HFFc6 (cell line): ENCODE measurements at regions not wholly inside any gene's neighbourhood (a gene's known extent, or its start where the extent isn't known, plus 50 kb on each side); places are given as distances from the start of the nearest gene placed in this dataset.

Experiments
- DNase-seq: peaks from one replicate; pipeline ENCODE4 v3.0.0-alpha.2; 2018
- H3K27ac Mint-ChIP-seq: 2 replicates; pipeline ENCODE4 v1.8.0; 2020; ENCODE audit warnings: mild to moderate bottlenecking, mixed read lengths
- H3K27me3 Mint-ChIP-seq: 2 replicates; pipeline ENCODE4 v1.8.0; 2021; ENCODE audit warnings: mild to moderate bottlenecking, moderate library complexity, mixed read lengths; ENCODE audit not compliant: insufficient read depth
- H3K36me3 Mint-ChIP-seq: 2 replicates; pipeline ENCODE4 v1.8.0; 2021; ENCODE audit warnings: low read depth, mixed read lengths
- H3K4me1 Mint-ChIP-seq: 2 replicates; pipeline ENCODE4 v1.8.0; 2020; ENCODE audit warnings: low read depth, mixed read lengths
- H3K4me3 Mint-ChIP-seq: 2 replicates; pipeline ENCODE4 v1.8.0; 2020; ENCODE audit warnings: mild to moderate bottlenecking, moderate library complexity, mixed read lengths
- H3K9me3 Mint-ChIP-seq: 2 replicates; pipeline ENCODE4 v1.8.0; 2020; ENCODE audit warnings: mild to moderate bottlenecking, mixed read lengths
- CTCF ChIP-seq: fragments of 200-600 bp; sonication (generic); IDR thresholded peaks from 2 replicates; pipeline ENCODE4 v1.5.0; 2021; ENCODE audit warnings: antibody characterized with exemption, mild to moderate bottlenecking

- peaks cover 2% of the 10 kb centered on the region; the same call in 1 of the 2 replicates for H3K27me3 Mint-ChIP-seq
- peaks cover 12% of the 10 kb centered on the region for H3K4me1 Mint-ChIP-seq
- H3K4me3 Mint-ChIP-seq = no peak overlapping the region
- H3K36me3 Mint-ChIP-seq = no peaks in the 10 kb centered on the region
- H3K27ac Mint-ChIP-seq = no peak overlapping the region
- TF ChIP-seq CTCF = no peak
- DNase-seq = no peak
- no peaks in the 10 kb centered on the region for H3K9me3 Mint-ChIP-seq
Measured at GRCh38 chr9:79240774-79241173, 331.0 kb upstream of the TLE4 start.

GRCh38 chr9:79242489-79242888, 329.3 kb upstream of the TLE4 start:
- Mint-ChIP-seq H3K9me3 (no peaks in the 10 kb centered on the region), H3K4me3 (no peak overlapping the region), H3K4me1 (peaks cover 6% of the 10 kb centered on the region; the same call in 1 of the 2 replicates), H3K36me3 (no peaks in the 10 kb centered on the region), H3K27ac (no peak overlapping the region), H3K27me3 (peaks cover 2% of the 10 kb centered on the region; the same call in 1 of the 2 replicates)
- DNase-seq = no peak
- no peak for TF ChIP-seq CTCF

- Mint-ChIP-seq H3K27me3 (no peaks in the 10 kb centered on the region), H3K36me3 (no peaks in the 10 kb centered on the region), H3K4me1 (peaks cover 9% of the 10 kb centered on the region; the same call in 1 of the 2 replicates), H3K27ac (no peak overlapping the region), H3K9me3 (no peaks in the 10 kb centered on the region), H3K4me3 (no peak overlapping the region)
- no peak for TF ChIP-seq CTCF
- no peak for DNase-seq
Measured at GRCh38 chr9:79246170-79246569, 325.6 kb upstream of the TLE4 start.

- Mint-ChIP-seq H3K27ac (no peak overlapping the region), H3K9me3 (no peaks in the 10 kb centered on the region)
- no peak for TF ChIP-seq CTCF
Measured at GRCh38 chr9:79247021-79247420, 324.7 kb upstream of the TLE4 start.

GRCh38 chr9:79250806-79251205, 321.0 kb upstream of the TLE4 start:
- no peak for DNase-seq
- Mint-ChIP-seq H3K36me3 (0 out of 2 replicates have a peak, but pooled peaks cover 3% of the 10 kb centered on the region), H3K4me3 (no peak overlapping the region), H3K27me3 (no peaks in the 10 kb centered on the region), H3K4me1 (peaks cover 9% of the 10 kb centered on the region; the same call in 1 of the 2 replicates), H3K27ac (no peak overlapping the region), H3K9me3 (no peaks in the 10 kb centered on the region)
- no peak for TF ChIP-seq CTCF

More at GRCh38 chr9:79247021-79247420, 324.7 kb upstream of the TLE4 start:
- H3K27me3 Mint-ChIP-seq = no peaks in the 10 kb centered on the region
- peaks cover 9% of the 10 kb centered on the region; the same call in 1 of the 2 replicates for H3K4me1 Mint-ChIP-seq
- 0 out of 2 replicates have a peak, but pooled peaks cover 2% of the 10 kb centered on the region for H3K36me3 Mint-ChIP-seq
- DNase-seq = no peak
- H3K4me3 Mint-ChIP-seq = no peak overlapping the region
